Gastroesophageal sphincter (tissue), 3 donors: ENCODE measurements at regions not wholly inside any gene's neighbourhood (a gene's known extent, or its start where the extent isn't known, plus 50 kb on each side); places are given as distances from the start of the nearest gene placed in this dataset.

Experiments
- EP300 ChIP-seq: sonication (generic); formaldehyde crosslinking; IDR thresholded peaks from one replicate; pipeline ENCODE4 v1.6.1; 2017; ENCODE audit warnings: antibody characterized with exemption, mild to moderate bottlenecking
- POLR2A ChIP-seq, 2 donors: fragments of 450-650 bp; IDR thresholded peaks; one replicate each; pipeline ENCODE4 v1.6.1; 2017; ENCODE audit warnings: antibody characterized with exemption in 2 of 2, mild to moderate bottlenecking in 2 of 2, moderate library complexity in 1 of 2
- POLR2AphosphoS5 ChIP-seq: sonication (generic); formaldehyde crosslinking; IDR thresholded peaks from one replicate; pipeline ENCODE4 v1.6.1; 2017; ENCODE audit warnings: antibody characterized with exemption
- TF ChIP-seq, protein P1 (sequence below), 4 experiments: fragments of 200-600 bp in 2 of 4; fragments of 450-650 bp in 2 of 4; sonication (generic) in 1 of 4; IDR thresholded peaks; one replicate each; pipeline ENCODE4 v1.5.1; 2017 to 2019; ENCODE audit warnings: antibody characterized with exemption in 4 of 4, mild to moderate bottlenecking in 2 of 4, moderate library complexity in 2 of 4

DNA sequence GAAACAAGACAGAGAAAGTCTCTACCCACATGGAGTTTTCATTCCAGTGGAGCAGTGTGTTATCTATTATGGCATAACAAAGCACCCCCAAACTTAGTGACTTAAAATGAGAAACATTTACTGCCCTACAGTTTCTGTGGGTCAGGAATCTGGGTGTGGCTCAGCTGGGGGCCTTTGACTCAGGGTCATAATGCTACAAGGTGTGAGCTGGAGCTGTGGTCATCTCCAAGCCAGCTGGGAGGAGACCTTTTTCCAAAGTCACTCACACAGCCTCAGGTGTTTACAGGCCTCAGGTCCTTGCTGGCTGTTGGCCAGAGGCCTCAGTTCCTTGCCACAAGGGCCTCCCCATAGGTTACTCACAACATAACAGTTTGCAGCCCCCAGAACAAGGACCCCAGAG, 169.2 kb downstream of the ETAA1 start:
- TF ChIP-seq POLR2AphosphoS5 = no peak
- TF ChIP-seq, protein P1, sequence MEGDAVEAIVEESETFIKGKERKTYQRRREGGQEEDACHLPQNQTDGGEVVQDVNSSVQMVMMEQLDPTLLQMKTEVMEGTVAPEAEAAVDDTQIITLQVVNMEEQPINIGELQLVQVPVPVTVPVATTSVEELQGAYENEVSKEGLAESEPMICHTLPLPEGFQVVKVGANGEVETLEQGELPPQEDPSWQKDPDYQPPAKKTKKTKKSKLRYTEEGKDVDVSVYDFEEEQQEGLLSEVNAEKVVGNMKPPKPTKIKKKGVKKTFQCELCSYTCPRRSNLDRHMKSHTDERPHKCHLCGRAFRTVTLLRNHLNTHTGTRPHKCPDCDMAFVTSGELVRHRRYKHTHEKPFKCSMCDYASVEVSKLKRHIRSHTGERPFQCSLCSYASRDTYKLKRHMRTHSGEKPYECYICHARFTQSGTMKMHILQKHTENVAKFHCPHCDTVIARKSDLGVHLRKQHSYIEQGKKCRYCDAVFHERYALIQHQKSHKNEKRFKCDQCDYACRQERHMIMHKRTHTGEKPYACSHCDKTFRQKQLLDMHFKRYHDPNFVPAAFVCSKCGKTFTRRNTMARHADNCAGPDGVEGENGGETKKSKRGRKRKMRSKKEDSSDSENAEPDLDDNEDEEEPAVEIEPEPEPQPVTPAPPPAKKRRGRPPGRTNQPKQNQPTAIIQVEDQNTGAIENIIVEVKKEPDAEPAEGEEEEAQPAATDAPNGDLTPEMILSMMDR (IDR thresholded peaks at IDR 0.05) = no peak
- no peak for TF ChIP-seq POLR2A (IDR thresholded peaks at IDR 0.05)
- TF ChIP-seq EP300 = no peak
